Effector memory CD4-positive, alpha-beta T cell (primary cell): ENCODE measurements at regions not wholly inside any gene's neighbourhood (a gene's known extent, or its start where the extent isn't known, plus 50 kb on each side); places are given as distances from the start of the nearest gene placed in this dataset.

ENCODE experiments used
- DNase-seq, 3 donors: peaks; one replicate each; pipeline ENCODE4 v3.0.0-alpha.2; 2020
- H3K27ac ChIP-seq: 2 replicates; pipeline ENCODE4 v1.7.0; 2013; ENCODE audit warnings: mild to moderate bottlenecking, low read length, moderate library complexity; ENCODE audit not compliant: insufficient read depth, poor library complexity, severe bottlenecking
- H3K27me3 ChIP-seq: replicated peaks from 2 replicates; pipeline ENCODE4 v1.7.0; 2013; ENCODE audit warnings: mild to moderate bottlenecking, low read length; ENCODE audit not compliant: insufficient read depth, control insufficient read depth, poor library complexity, severe bottlenecking
- H3K36me3 ChIP-seq: 2 replicates; pipeline ENCODE4 v1.7.0; 2013; ENCODE audit warnings: mild to moderate bottlenecking, low read length, moderate library complexity; ENCODE audit not compliant: control insufficient read depth, insufficient read depth
- H3K4me1 ChIP-seq: 2 replicates; pipeline ENCODE4 v1.7.0; 2013; ENCODE audit warnings: low read length, mild to moderate bottlenecking; ENCODE audit not compliant: control insufficient read depth, insufficient read depth, poor library complexity, severe bottlenecking
- H3K4me3 ChIP-seq: 2 replicates; pipeline ENCODE4 v1.7.0; 2013; ENCODE audit warnings: low read length, low read depth, mild to moderate bottlenecking; ENCODE audit not compliant: insufficient read depth, poor library complexity, severe bottlenecking
- H3K9me3 ChIP-seq: 2 replicates; pipeline ENCODE4 v1.7.0; 2013; ENCODE audit warnings: mild to moderate bottlenecking, low read length, moderate library complexity; ENCODE audit not compliant: control insufficient read depth

GRCh38 chr6:133040803-133041419 lies 200.2 kb upstream of the EYA4 start:
- no peaks in the 10 kb centered on the region for H3K4me1 ChIP-seq
- no peaks in the 10 kb centered on the region for H3K9me3 ChIP-seq
- DNase-seq, result no peak
- H3K27me3 ChIP-seq, result no peaks in the 10 kb centered on the region
- H3K4me3 ChIP-seq, result no peak overlapping the region
- no peaks in the 10 kb centered on the region for H3K36me3 ChIP-seq
- no peak overlapping the region for H3K27ac ChIP-seq

- Histone ChIP-seq H3K27ac (no peak overlapping the region), H3K4me3 (no peak overlapping the region)
Measured at GRCh38 chr6:133042550-133043120, 198.5 kb upstream of the EYA4 start.

GRCh38 chr6:133046576-133046975 lies 194.6 kb upstream of the EYA4 start:
- DNase-seq, result no peak
- no peak overlapping the region for H3K27ac ChIP-seq
- no peaks in the 10 kb centered on the region for H3K27me3 ChIP-seq
- H3K4me1 ChIP-seq, result no peaks in the 10 kb centered on the region
- H3K4me3 ChIP-seq, result no peak overlapping the region
- no peaks in the 10 kb centered on the region for H3K36me3 ChIP-seq
- H3K9me3 ChIP-seq, result no peaks in the 10 kb centered on the region

More at GRCh38 chr6:133042550-133043120, 198.5 kb upstream of the EYA4 start:
- Histone ChIP-seq H3K4me1 (no peaks in the 10 kb centered on the region), H3K27me3 (no peaks in the 10 kb centered on the region), H3K36me3 (no peaks in the 10 kb centered on the region), H3K9me3 (no peaks in the 10 kb centered on the region)
- no peak for DNase-seq

GRCh38 chr6:133047065-133047665 lies 194.0 kb upstream of the EYA4 start:
- H3K4me3 ChIP-seq, result no peak overlapping the region
- no peaks in the 10 kb centered on the region for H3K4me1 ChIP-seq
- DNase-seq, result no peak
- H3K27me3 ChIP-seq, result no peaks in the 10 kb centered on the region
- no peaks in the 10 kb centered on the region for H3K9me3 ChIP-seq
- H3K36me3 ChIP-seq, result no peaks in the 10 kb centered on the region
- no peak overlapping the region for H3K27ac ChIP-seq

- Histone ChIP-seq H3K27me3 (no peaks in the 10 kb centered on the region), H3K36me3 (no peaks in the 10 kb centered on the region)
- no peak for DNase-seq
Measured at GRCh38 chr6:133047706-133048105, 193.5 kb upstream of the EYA4 start.

GRCh38 chr6:133051240-133051639 lies 189.9 kb upstream of the EYA4 start:
- Histone ChIP-seq H3K9me3 (no peaks in the 10 kb centered on the region), H3K4me3 (no peak overlapping the region), H3K36me3 (no peaks in the 10 kb centered on the region), H3K4me1 (no peaks in the 10 kb centered on the region), H3K27me3 (no peaks in the 10 kb centered on the region), H3K27ac (no peak overlapping the region)
- no peak for DNase-seq

More at GRCh38 chr6:133047706-133048105, 193.5 kb upstream of the EYA4 start:
- Histone ChIP-seq H3K4me3 (no peak overlapping the region), H3K4me1 (no peaks in the 10 kb centered on the region), H3K27ac (no peak overlapping the region), H3K9me3 (no peaks in the 10 kb centered on the region)

GRCh38 chr6:133052465-133052864 lies 188.7 kb upstream of the EYA4 start:
- no peak for DNase-seq
- H3K27ac ChIP-seq, result no peak overlapping the region
- no peaks in the 10 kb centered on the region for H3K36me3 ChIP-seq
- H3K4me3 ChIP-seq, result no peak overlapping the region
- H3K27me3 ChIP-seq, result no peaks in the 10 kb centered on the region
- no peaks in the 10 kb centered on the region for H3K9me3 ChIP-seq
- no peaks in the 10 kb centered on the region for H3K4me1 ChIP-seq

GRCh38 chr6:133055441-133055966 lies 185.7 kb upstream of the EYA4 start:
- DNase-seq, result no peak
- Histone ChIP-seq H3K4me3 (no peak overlapping the region), H3K9me3 (no peaks in the 10 kb centered on the region), H3K4me1 (no peaks in the 10 kb centered on the region), H3K36me3 (no peaks in the 10 kb centered on the region), H3K27me3 (no peaks in the 10 kb centered on the region), H3K27ac (no peak overlapping the region)

GRCh38 chr6:133057352-133057751 lies 183.8 kb upstream of the EYA4 start:
- Histone ChIP-seq H3K9me3 (no peaks in the 10 kb centered on the region), H3K4me1 (no peaks in the 10 kb centered on the region), H3K27ac (no peak overlapping the region), H3K4me3 (no peak overlapping the region), H3K36me3 (no peaks in the 10 kb centered on the region), H3K27me3 (no peaks in the 10 kb centered on the region)
- DNase-seq, result no peak

- H3K27ac ChIP-seq, result no peak overlapping the region
- no peaks in the 10 kb centered on the region for H3K36me3 ChIP-seq
- H3K4me1 ChIP-seq, result no peaks in the 10 kb centered on the region
- no peak overlapping the region for H3K4me3 ChIP-seq
- no peaks in the 10 kb centered on the region for H3K27me3 ChIP-seq
- no peak for DNase-seq
- no peaks in the 10 kb centered on the region for H3K9me3 ChIP-seq
Measured at GRCh38 chr6:133062077-133062476, 179.1 kb upstream of the EYA4 start.
